AG04450 (cell line): ENCODE measurements at regions not wholly inside any gene's neighbourhood (a gene's known extent, or its start where the extent isn't known, plus 50 kb on each side); places are given as distances from the start of the nearest gene placed in this dataset.

Experiments
- CTCF ChIA-PET: fragments of 300-600, 350-600 bp; formaldehyde crosslinking; extraction: SDS; loops from one replicate; lab custom pipeline; 2022; ENCODE audit warnings: antibody characterized with exemption, inconsistent platforms; lab: Charles Lee
- POLR2A ChIA-PET: fragments of 350-600 bp; formaldehyde crosslinking; extraction: SDS; loops from one replicate; lab custom pipeline; 2021; ENCODE audit warnings: antibody characterized with exemption, inconsistent platforms; lab: Yijun Ruan, JAX
- DNase-seq: peaks from one replicate; pipeline ENCODE4 v3.0.0-alpha.2; 2011; ENCODE audit warnings: low read depth, low spot score
- H3K27ac ChIP-seq: one replicate; pipeline ENCODE4 v1.5.1; 2012; ENCODE audit warnings: low read depth, low read length, control low read depth
- H3K27me3 ChIP-seq: one replicate; pipeline ENCODE4 v1.6.0; 2012; ENCODE audit warnings: low read length; ENCODE audit not compliant: control insufficient read depth, insufficient read depth
- H3K4me3 ChIP-seq: 2 replicates; pipeline ENCODE4 v1.5.1; 2011; ENCODE audit warnings: mild to moderate bottlenecking, low read depth, low read length, control low read depth
- H3K9me3 ChIP-seq: 2 replicates; pipeline ENCODE4 v1.5.1; 2012; ENCODE audit warnings: low read length; ENCODE audit not compliant: control insufficient read depth, insufficient read depth
- TF ChIP-seq, protein P1 (sequence below): IDR thresholded peaks from 2 replicates; pipeline ENCODE4 v1.5.1; 2011; ENCODE audit warnings: low read depth, low read length, control low read depth, inconsistent platforms

DNA sequence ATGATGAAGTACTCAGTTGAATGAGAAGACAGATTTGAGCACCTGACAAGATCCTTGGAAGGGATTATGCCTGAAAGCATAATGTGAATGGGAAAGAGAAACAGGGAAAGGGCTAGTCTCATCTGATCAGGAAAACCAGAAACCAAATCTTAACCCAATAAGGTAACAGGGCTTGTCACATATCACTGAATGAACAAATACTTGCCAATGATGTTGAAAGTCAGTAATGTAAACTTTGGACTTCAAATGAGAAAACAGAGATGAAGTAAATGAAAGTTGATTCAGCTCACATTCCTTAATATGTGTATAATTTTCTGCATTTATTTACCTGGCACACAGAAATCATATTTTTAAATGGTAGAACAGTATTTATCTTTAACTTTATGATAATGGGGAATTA, 480.0 kb downstream of the KCTD12 start:
- Histone ChIP-seq H3K9me3 (no peaks in the 10 kb centered on the region), H3K27ac (no peak overlapping the region), H3K4me3 (no peak overlapping the region), H3K27me3 (no peaks in the 10 kb centered on the region)
- no peak for DNase-seq
- TF ChIP-seq, protein P1, sequence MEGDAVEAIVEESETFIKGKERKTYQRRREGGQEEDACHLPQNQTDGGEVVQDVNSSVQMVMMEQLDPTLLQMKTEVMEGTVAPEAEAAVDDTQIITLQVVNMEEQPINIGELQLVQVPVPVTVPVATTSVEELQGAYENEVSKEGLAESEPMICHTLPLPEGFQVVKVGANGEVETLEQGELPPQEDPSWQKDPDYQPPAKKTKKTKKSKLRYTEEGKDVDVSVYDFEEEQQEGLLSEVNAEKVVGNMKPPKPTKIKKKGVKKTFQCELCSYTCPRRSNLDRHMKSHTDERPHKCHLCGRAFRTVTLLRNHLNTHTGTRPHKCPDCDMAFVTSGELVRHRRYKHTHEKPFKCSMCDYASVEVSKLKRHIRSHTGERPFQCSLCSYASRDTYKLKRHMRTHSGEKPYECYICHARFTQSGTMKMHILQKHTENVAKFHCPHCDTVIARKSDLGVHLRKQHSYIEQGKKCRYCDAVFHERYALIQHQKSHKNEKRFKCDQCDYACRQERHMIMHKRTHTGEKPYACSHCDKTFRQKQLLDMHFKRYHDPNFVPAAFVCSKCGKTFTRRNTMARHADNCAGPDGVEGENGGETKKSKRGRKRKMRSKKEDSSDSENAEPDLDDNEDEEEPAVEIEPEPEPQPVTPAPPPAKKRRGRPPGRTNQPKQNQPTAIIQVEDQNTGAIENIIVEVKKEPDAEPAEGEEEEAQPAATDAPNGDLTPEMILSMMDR = no peak
- POLR2A ChIA-PET = no interaction called here
- CTCF ChIA-PET = no interaction called here

DNA sequence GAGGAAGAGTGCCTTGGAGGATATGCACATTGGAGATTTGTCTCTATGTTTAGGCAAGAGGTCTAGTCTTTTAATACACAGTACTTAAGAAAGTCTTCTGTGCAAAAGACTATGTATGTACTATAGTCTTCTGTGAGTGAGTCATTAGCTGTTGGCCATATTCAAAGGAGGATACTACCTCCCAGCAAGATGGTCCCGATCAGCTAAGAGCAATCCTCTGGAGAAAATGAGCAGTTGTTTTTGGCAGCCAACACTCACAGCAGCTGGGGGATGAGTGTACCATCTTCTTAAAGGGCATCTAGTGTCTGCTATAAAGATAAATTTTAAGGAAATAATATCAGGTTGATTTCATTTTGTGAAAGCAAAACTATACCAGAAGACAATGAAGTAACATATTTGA, 487.8 kb downstream of the KCTD12 start:
- CTCF ChIA-PET = no interaction called here
- POLR2A ChIA-PET = no interaction called here
- TF ChIP-seq, protein P1 = no peak
- peaks cover 3% of the 10 kb centered on the region for H3K27me3 ChIP-seq
- H3K9me3 ChIP-seq = no peaks in the 10 kb centered on the region
- H3K4me3 ChIP-seq = no peak overlapping the region
- DNase-seq = no peak
- H3K27ac ChIP-seq = no peak overlapping the region

DNA sequence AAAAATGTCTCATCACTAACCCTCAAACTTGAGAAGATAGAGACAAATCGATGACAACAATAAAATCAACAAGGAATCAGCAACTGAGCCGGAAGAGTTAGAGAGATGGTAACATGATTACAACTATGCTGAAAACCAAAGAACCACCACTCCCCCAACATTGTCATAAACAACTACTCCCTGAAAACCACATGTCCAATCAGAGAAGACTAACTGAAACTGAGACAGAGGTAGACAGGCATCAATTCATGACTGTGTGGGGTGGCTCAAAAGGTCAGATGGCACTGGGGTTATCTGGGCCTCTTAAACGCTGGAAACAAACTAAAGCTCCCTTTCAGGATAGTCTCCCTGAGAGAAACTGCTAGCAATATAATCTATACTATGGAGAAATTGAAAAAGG, 488.8 kb downstream of the KCTD12 start:
- CTCF ChIA-PET = no interaction called here
- DNase-seq = no peak
- TF ChIP-seq, protein P1 = no peak
- H3K27me3 ChIP-seq = peaks cover 3% of the 10 kb centered on the region
- no peaks in the 10 kb centered on the region for H3K9me3 ChIP-seq
- POLR2A ChIA-PET = no interaction called here
- H3K4me3 ChIP-seq = no peak overlapping the region
- H3K27ac ChIP-seq = no peak overlapping the region

DNA sequence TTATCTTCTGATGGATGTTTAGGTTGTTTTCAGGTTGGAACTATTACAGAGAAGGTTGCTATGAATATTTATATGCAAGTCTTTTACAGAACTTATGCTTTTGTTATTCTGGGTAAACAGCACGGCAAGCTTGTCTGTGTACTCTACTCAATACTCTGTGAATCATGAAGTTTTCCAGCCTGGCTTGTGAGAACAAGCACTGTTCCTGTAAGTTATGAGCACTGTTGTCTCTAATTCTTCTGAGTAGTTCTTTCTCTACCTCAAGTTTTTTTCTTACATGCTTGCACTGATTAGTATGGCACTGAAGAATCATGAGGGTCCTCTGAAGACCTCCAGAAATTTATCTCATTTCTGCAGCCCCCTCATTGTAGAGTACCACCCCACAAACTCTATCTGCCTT, 496.9 kb downstream of the KCTD12 start:
- Histone ChIP-seq H3K9me3 (no peaks in the 10 kb centered on the region), H3K4me3 (no peak overlapping the region), H3K27ac (no peak overlapping the region), H3K27me3 (peaks cover 14% of the 10 kb centered on the region)
- TF ChIP-seq, protein P1 = no peak
- ChIA-PET POLR2A (no interaction called here), CTCF (no interaction called here)
- DNase-seq = no peak

DNA sequence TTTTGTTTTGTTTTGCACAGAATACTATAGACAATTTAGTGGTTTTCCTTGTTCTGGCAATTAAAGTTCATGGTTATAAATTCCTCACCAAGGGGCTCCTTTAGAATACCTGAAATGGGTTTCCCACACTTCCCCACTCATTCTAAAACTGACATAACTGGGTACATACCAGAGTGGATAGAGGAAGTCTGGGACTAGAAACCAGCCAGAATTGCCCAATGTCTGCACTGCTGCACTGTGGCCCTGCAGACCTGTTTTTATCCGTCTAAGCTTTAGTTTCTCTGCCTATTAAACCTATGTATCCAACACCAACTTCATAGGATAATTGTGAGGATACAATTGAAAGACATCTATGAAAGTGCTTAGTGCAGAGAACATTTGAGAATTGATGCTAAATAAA, 498.6 kb downstream of the KCTD12 start:
- POLR2A ChIA-PET = no interaction called here
- no peak for DNase-seq

More for the DNA sequence above, 498.6 kb downstream of the KCTD12 start:
- no peaks in the 10 kb centered on the region for H3K9me3 ChIP-seq
- H3K27me3 ChIP-seq = peaks cover 14% of the 10 kb centered on the region
- no peak overlapping the region for H3K4me3 ChIP-seq
- TF ChIP-seq, protein P1 = no peak
- CTCF ChIA-PET = no interaction called here
- no peak overlapping the region for H3K27ac ChIP-seq
